GM23338 (cell line): ENCODE measurements at regions not wholly inside any gene's neighbourhood (a gene's known extent, or its start where the extent isn't known, plus 50 kb on each side); places are given as distances from the start of the nearest gene placed in this dataset.

Experiments used
- CREB1 ChIP-seq: fragments of 250-450 bp; sonication (Bioruptor Pico); IDR thresholded peaks from 2 replicates; pipeline ENCODE4 v1.5.0; 2020; ENCODE audit warnings: low read depth, mild to moderate bottlenecking, moderate library complexity
- EZH2 ChIP-seq: fragments of 200-600 bp; sonication (generic); IDR thresholded peaks from one replicate; pipeline ENCODE4 v1.8.0; 2017; ENCODE audit warnings: antibody characterized with exemption, mild to moderate bottlenecking, low read depth; ENCODE audit not compliant: unreplicated experiment
- EZH2phosphoT487 ChIP-seq: fragments of 200-600 bp; sonication (generic); IDR thresholded peaks from one replicate; pipeline ENCODE4 v1.8.1; 2018; ENCODE audit warnings: antibody characterized with exemption; ENCODE audit not compliant: unreplicated experiment
- NANOG ChIP-seq: IDR thresholded peaks from 2 replicates; pipeline ENCODE4 v1.6.1; 2016; ENCODE audit warnings: antibody characterized with exemption, borderline replicate concordance
- POLR2AphosphoS5 ChIP-seq: IDR thresholded peaks from 2 replicates; pipeline ENCODE4 v1.6.1; 2016; ENCODE audit warnings: antibody characterized with exemption, low read depth
- TF ChIP-seq, protein P1 (sequence below), 2 experiments: fragments of 200-600 bp in 1 of 2; sonication (generic) in 1 of 2; conservative IDR thresholded peaks; 2 replicates each; pipeline versions ENCODE4 v1.5.1 to v1.6.1; 2016 to 2017; ENCODE audit warnings: antibody characterized with exemption in 2 of 2, low read depth in 2 of 2, mild to moderate bottlenecking in 2 of 2, moderate library complexity in 1 of 2
- TF ChIP-seq, protein P2 (sequence below): IDR thresholded peaks from one replicate; pipeline ENCODE4 v1.6.1; 2018; ENCODE audit warnings: antibody characterized with exemption; ENCODE audit not compliant: unreplicated experiment

DNA sequence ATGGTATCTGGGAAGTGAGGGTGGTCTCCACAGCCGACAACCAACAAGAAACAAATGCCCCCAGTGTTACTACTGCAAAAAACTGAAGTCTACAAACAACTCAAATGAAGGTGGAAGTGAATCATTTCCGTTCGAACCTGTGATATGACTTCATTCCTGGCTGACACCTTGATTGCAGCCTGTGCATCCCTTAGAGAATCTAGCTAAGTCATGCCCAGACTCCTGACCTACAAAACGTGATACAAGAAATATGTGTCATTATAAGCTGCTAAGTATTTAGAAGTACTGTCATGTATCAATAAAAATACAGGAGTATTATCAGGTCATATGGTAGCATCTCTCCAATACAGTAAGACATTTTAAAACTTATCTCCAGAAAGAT lies 959.7 kb upstream of the LCORL start:
- TF ChIP-seq EZH2phosphoT487 (no peak), NANOG (no peak), POLR2AphosphoS5 (no peak), CREB1 (CRISPR knock-in tag) (no peak), EZH2 (no peak)
- TF ChIP-seq, protein P1, sequence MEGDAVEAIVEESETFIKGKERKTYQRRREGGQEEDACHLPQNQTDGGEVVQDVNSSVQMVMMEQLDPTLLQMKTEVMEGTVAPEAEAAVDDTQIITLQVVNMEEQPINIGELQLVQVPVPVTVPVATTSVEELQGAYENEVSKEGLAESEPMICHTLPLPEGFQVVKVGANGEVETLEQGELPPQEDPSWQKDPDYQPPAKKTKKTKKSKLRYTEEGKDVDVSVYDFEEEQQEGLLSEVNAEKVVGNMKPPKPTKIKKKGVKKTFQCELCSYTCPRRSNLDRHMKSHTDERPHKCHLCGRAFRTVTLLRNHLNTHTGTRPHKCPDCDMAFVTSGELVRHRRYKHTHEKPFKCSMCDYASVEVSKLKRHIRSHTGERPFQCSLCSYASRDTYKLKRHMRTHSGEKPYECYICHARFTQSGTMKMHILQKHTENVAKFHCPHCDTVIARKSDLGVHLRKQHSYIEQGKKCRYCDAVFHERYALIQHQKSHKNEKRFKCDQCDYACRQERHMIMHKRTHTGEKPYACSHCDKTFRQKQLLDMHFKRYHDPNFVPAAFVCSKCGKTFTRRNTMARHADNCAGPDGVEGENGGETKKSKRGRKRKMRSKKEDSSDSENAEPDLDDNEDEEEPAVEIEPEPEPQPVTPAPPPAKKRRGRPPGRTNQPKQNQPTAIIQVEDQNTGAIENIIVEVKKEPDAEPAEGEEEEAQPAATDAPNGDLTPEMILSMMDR (conservative IDR thresholded peaks at IDR 0.05; ENCODE audit: low read depth in 2 of 2): no peak
- TF ChIP-seq, protein P2, sequence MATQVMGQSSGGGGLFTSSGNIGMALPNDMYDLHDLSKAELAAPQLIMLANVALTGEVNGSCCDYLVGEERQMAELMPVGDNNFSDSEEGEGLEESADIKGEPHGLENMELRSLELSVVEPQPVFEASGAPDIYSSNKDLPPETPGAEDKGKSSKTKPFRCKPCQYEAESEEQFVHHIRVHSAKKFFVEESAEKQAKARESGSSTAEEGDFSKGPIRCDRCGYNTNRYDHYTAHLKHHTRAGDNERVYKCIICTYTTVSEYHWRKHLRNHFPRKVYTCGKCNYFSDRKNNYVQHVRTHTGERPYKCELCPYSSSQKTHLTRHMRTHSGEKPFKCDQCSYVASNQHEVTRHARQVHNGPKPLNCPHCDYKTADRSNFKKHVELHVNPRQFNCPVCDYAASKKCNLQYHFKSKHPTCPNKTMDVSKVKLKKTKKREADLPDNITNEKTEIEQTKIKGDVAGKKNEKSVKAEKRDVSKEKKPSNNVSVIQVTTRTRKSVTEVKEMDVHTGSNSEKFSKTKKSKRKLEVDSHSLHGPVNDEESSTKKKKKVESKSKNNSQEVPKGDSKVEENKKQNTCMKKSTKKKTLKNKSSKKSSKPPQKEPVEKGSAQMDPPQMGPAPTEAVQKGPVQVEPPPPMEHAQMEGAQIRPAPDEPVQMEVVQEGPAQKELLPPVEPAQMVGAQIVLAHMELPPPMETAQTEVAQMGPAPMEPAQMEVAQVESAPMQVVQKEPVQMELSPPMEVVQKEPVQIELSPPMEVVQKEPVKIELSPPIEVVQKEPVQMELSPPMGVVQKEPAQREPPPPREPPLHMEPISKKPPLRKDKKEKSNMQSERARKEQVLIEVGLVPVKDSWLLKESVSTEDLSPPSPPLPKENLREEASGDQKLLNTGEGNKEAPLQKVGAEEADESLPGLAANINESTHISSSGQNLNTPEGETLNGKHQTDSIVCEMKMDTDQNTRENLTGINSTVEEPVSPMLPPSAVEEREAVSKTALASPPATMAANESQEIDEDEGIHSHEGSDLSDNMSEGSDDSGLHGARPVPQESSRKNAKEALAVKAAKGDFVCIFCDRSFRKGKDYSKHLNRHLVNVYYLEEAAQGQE: no peak
